Stimulated activated CD4-positive, alpha-beta T cell treated with anti-CD3 and anti-CD28 coated beads, TNF-alpha, amount 100 ng/mL, for 4 hours (primary cell): ENCODE measurements at regions not wholly inside any gene's neighbourhood (a gene's known extent, or its start where the extent isn't known, plus 50 kb on each side); places are given as distances from the start of the nearest gene placed in this dataset.
"Not testable (repeated sequence)": the region's sequence is repeated elsewhere in the genome, so short reads cannot be mapped to it uniquely, and the experiment has no call there.

ENCODE experiments used
- DNase-seq, 3 experiments: peaks; one replicate each; pipeline ENCODE4 v3.0.0-alpha.2; 2020; ENCODE audit warnings: low read depth in 3 of 3

DNA sequence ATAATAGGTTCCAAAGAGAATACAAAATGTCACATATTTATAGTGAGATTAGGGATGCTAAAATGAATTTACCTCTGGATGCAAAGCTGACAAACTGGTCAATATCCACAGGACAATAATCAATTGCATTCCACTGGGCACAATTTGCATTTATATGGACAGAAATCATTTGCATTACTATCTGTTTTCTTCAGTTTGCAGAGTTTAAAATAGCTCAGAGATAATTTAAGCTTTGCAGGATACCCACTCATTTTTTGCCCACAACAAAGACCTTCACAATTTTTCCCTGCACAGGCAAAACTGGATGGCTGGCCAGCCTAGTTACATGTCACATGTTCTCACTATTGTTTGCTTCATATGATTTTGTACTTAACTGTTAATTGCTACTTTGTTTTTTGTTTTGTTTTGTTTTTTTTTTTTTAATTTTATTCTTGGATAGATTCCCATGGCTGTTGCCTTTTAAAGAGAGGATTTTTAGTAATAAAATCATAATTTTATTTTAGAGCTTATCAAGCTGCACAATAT is 483.5 kb downstream of the UTRN start:
- DNase-seq: no peak

GRCh38 chr6:144769142-144769541 is 484.0 kb downstream of the UTRN start:
- no peak for DNase-seq

DNA sequence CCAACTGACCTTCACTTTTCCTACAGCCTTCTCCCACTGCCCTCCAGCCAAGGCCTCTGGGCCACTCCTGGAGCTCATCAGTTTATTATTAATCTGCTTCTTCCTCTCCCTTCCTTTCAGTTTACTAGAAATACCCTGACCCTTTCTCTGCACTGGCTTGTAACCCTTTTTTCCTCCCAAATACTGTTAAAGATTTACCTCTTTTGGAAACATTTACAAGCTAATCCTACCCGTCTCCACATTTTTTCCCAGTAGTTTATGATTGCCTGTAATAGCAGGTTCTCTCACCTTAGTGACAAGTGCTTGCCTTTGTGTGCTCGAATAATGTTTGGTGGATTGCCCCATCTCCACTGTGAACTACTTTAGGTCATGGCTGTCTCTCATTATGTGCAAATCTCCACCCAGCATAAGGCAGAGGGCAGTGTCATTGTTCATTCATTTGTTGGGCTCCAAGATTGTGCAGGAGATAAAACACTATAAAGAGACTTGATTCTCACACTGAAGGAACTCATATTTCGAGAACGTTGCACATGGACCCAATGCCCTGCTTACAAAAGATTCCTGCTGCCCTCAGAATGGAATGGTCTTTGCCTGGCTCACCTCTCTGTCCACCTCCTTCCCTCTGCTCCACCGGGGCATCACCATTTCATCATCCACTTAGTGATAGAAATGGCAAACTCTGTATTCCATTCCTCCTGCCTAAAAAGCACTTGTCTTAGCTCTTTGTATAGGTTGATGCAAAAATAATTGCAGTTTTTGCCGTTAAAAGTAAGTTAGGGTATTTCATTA is 491.1 kb downstream of the UTRN start:
- DNase-seq: no peak

DNA sequence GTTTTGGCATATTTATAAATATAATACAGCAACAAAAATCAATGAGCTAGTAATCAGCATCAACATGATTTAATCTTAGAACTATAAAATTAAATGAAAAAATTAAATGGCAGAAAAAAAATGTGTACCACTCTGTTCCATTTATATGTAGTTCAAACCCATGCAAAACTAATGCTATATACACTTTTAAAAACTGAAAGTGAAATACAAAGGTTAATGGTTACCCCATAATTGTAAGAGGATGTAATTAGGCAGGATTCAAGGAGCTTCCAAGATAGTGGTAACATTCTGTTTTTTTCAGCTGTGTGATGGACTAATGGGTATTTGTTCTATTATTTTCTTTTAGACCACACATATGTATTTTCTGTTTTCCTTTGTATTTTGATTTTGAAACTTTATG is 492.1 kb downstream of the UTRN start:
- no peak for DNase-seq

- DNase-seq: no peak
Observed at GRCh38 chr6:144778056-144778455, 492.9 kb downstream of the UTRN start.

DNA sequence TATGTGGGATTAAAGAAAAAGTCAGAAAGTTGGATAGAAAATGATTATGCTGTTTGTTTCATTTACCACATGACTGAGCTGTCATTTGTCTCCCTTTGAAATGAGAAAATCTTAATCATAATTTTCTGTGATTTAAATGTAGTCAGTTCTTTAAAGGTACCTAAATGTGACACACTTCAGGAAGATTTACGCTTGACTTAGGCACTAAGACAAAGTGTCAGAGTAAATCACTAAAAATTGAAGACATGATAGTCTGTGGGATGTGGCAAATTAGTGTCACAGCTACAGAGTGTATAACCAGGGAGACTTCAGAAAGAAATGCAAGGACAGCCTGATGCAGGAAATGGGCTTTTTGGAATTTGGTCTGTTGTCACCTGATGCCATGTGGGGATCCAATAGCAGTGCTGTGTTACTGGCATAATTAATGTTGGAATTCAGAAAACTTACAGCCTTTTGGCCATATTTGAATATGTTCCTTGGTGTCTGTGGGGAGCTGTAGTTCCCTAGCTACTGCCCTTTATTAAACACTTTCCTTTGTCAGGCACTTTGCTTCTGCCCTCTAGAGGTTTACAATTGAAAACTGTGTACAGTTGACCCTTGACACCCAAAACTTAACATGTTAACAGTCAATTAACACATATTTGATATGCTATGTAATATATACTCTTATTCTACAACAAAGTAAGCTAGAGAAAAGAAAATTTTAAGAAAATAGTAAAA is 493.8 kb downstream of the UTRN start:
- no peak for DNase-seq

DNA sequence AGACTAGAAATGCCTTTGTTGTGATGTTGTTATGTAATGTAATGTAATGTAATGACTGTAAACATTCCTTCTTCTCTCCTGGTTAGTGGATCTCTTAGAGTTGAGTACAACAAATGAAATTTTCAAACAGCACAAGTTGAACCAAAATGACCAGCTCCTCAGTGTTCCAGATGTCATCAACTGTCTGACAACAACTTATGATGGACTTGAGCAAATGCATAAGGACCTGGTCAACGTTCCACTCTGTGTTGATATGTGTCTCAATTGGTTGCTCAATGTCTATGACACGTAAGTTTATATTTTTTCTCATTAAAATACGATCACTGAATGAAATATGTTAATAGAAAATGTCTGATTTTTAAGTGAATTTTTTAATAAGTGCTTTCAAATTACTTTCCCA is 496.7 kb downstream of the UTRN start:
- DNase-seq: no peak

- DNase-seq: no peak
Observed at GRCh38 chr6:144782634-144783033, 497.5 kb downstream of the UTRN start.

- DNase-seq: no peak
Observed at GRCh38 chr6:144785056-144785455, 499.9 kb downstream of the UTRN start.

DNA sequence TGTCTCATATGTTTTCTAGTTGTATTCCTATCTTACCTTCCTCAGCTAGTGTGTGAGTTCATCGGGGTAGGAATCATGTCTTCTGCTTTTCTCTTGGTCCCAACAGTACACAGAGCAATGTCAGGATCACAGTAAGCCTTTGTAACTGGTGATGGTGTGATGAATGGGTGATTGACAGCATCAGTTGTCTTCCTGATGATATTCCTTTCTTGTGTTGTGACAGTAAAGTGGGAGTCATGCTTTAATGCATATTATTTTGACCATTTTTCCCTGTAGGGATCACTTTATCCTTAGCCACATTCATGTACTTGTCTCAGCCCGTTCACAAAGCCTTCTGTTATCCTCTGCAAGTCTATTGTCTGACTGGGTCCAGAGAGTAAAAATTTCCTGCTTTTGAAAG is 501.7 kb downstream of the UTRN start:
- DNase-seq: no peak

- no peak for DNase-seq
Observed at GRCh38 chr6:144793744-144794143, 508.6 kb downstream of the UTRN start.

- DNase-seq: not testable (repeated sequence)
Observed at GRCh38 chr6:144795022-144795421, 509.9 kb downstream of the UTRN start.

- no peak for DNase-seq
Observed at GRCh38 chr6:144796070-144796469, 510.9 kb downstream of the UTRN start.

DNA sequence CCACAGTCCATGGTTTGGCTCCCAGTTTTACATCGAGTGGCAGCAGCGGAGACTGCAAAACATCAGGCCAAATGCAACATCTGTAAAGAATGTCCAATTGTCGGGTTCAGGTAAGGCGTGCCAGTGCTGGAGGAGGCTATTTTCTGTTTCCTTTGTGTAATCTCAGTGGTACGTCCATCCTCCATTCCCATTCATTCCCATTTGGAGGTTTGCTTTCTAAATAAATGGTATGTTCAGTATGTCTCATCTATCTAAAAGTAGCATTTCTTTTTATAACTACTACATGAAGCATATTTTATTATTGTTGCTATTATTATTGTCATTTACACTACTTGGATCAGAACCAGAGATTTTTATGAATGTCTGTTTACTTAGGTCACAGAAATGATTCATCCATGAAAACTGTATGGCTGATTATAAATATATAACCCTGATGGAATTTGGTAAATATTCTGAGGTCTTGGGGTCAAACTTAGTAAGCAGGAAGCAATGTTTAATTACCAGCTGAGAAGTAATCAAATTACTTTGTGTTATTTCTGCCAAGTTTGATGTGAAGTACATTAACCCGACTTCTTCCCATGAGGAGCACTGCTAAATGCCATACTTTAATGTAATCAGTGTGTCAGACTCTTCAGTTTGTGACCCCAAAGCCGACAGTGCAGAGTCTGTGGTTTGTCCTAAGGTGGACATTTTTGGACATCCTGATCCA is 512.9 kb downstream of the UTRN start:
- no peak for DNase-seq

DNA sequence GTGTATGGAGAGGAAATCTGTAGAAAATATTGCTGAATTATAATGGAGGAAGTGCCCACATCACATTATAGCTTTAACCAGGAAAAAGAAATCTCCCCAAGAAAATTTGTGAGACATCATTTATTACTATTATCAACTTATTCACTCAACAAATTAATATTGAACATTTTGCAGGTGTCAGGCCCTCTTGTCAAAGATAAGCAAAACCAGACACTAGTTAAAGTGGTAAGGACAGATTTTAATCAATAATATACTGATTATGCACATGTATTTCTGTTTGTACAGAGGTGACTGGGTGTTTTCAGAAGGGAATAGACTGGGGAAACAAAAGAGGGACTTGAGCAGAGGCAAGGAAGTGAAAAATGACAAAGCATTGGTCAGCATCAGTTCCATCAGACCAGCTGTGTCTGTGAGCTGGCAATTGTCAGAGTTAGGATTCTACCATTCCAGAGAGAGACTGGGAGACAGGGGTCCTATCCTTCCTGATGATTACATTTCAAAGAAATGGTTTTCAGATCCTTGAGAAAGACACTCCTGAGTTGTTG is 519.2 kb downstream of the UTRN start:
- no peak for DNase-seq

- DNase-seq: no peak
Observed at GRCh38 chr6:144805049-144805448, 519.9 kb downstream of the UTRN start.

DNA sequence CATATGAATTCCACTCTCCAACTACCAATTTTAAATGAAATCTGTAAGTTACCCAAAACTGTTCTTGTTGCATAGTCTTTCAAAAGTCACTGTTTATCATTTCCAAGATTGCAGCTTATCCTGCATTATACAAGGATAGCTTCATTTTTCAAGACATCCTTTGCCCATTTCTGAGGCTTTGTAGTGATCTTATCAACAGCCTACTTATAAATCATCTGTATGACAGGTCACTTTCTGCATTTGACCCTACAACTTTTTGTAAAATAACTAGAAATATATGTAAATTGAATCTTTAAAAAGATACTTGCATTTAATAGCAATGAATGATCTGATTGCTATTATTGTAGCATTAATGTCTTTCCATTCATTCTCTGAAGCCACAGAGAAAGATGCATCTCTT is 521.1 kb downstream of the UTRN start:
- no peak for DNase-seq

- DNase-seq: no peak
Observed at GRCh38 chr6:144809120-144809519, 524.0 kb downstream of the UTRN start.

GRCh38 chr6:144809969-144810368 is 524.8 kb downstream of the UTRN start:
- no peak for DNase-seq

DNA sequence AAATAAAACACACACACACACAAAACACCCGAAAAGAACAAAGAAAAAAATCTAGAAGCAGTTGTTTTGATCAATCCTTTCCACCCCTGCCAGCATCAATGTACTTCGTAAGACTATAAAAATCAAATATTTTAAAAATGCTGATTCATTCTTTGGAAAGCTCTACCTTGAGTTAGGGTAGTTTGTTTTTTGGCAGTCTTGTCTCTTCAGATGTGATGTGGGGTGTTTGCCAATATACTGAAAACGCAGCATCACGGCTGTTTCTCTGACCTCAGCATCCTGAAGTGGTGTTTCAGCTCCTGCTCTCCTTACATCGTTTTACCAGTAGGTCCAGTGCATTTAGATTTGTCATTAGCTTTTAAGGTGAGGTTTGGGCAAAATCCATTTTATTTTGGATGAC is 526.0 kb downstream of the UTRN start:
- DNase-seq: no peak

DNA sequence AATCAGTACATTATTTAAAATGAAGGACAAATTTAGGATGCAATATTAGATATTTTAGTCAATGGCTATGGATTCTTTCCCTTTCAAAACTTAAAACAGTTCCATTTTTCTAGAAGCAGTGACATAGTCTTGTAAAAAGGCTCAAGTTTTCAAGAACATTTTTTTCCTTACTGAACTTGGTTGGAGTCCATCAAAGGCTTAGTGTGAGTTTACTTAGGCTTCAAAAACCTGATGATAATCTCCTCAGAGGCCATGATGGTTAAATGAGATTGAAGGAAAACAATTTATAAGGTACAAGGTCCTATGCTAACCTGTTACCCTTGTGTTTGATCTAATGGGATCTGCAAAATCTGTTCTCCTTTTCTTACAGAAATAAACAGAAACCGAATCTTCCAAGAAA is 531.8 kb downstream of the UTRN start:
- DNase-seq: no peak

DNA sequence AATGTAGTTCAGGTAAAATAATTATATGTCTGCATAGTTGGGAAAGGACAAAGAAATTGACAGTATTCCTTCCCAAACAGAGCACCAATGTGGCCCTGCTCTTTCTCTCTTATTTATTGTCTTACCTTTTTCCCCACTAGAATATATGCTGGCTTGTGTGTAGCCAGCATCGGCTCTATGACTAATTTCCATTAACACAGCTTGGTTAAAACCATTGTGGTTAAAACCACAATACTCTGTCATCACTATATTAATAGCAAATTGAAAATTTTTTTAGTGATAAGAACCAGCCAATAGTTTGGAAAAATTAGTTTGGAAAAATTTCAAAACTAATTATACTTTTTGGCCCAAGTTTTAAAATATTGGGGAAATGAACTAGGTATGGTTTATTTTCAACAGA is 535.1 kb downstream of the UTRN start:
- DNase-seq: no peak
